Inflammatory macrophage (primary cell): ENCODE measurements at regions not wholly inside any gene's neighbourhood (a gene's known extent, or its start where the extent isn't known, plus 50 kb on each side); places are given as distances from the start of the nearest gene placed in this dataset.

Source experiments
- DNase-seq, 2 donors: peaks; one replicate each; pipeline ENCODE4 v3.0.0-alpha.2; 2020 to 2022

DNA sequence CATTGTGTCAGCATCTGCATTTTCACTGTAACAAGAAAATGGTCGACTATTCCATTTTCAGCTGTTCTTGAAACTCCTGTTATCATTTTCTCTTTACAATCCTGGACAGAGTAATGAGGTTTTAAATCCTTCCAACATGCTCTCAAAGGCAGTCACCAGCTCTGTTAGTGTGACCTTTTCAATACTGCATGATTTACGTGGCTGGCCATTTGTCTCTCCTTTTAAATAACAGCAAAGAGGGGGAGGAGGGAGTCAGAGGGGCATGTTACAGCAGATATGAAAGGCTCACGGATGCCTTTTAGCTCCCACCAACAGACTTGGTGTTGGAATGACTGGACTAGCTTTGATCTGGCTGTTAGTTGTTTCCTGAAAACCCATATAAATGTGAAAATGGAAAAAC lies 1251.2 kb downstream of the AACS start:
- DNase-seq: no peak

DNA sequence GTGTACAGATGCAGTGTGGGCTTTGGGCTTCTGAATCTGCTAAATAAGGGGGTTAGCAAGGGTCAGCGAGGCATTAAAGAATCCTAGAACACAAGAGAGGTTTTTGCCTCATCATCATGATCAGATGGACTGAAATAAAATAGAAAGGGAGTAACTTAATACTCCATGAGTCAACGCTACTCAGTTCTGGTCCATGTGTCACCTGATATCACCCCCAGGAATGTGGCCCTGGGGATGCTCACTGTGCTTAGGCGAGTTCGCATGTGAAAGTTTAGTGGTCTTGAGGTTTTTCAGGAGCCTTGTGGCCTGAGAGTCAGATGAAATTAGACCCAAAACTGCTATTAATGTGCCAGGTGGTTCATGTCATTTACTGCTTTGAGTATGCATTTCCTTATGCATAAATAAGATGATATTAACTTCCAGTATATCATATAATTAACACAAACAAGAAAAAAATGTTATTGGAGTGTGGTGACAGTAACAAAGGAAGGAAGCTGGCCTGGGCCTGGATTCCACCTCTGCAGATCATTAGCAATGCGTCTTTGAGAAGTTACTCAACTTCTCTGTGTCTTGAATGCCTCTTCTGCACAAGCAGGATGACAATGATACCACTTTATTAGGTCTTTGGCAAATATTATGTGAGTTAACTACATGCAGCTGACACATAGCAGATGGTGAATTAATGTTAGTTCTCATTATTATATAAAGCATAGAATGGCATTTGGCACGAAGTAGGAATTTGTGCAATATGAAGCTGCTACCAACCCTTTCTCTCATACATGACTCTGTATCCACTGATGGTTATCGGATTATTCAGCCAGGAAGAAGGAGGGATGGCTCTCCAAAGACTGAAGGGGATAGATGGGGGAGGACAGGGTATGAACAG lies 1272.6 kb downstream of the AACS start:
- no peak for DNase-seq

DNA sequence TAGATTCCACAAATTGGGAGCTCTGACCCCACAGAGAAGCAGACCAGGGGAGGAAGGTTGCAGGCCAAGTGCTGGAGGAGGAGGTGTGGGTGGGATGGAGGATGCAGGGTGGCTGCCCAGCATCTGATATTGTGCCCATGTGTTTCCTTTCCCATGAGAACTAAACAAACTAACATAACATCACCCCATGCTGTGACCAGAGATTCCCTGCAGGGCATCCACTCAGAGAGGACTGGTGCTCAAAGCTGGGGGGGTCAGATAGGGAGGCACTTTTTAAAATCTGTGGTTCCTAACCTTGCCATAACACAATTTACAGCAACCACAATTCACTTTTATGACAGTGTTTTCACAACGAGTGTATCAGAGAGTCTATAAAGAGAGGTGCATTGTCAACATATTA lies 1277.6 kb downstream of the AACS start:
- DNase-seq: no peak

DNA sequence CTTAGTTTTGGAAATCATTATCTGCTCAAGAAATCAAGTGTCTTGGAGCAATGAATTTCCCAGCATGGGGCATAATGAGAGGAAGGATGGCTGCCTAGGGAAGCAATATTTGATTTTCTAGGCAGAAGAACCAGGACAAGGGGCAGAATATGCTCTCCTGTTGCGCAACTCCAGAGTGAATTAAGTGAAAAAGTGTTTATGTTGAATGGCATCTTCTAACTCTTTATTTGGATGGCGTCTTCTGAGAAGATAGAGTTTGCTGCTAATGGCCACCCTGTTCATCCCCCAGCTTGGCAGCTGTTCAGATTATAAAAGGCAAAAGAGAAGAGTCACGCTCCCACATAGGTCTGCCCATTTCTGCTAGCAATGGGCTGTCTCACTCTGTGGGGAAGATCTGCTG lies 1278.1 kb downstream of the AACS start:
- no peak for DNase-seq

DNA sequence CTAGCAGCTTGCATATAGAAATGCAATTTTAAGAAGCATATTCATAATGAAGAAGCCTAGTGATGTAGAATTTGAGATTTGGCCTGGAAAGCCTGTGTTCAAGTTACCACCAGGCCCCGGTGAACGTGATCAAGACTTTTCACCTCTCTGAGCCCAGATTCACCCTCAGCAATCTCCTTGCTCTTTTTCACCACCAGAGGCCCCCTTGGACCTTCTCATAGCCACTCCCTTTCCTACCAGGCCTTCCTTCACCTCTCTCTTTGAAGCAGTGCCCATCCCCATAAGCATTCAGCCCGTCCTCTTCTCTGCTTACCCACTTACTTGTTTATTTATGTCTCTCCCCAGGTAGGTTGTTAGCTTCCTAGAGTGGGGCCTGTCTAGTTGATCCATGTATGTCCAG lies 1280.9 kb downstream of the AACS start:
- no peak for DNase-seq

DNA sequence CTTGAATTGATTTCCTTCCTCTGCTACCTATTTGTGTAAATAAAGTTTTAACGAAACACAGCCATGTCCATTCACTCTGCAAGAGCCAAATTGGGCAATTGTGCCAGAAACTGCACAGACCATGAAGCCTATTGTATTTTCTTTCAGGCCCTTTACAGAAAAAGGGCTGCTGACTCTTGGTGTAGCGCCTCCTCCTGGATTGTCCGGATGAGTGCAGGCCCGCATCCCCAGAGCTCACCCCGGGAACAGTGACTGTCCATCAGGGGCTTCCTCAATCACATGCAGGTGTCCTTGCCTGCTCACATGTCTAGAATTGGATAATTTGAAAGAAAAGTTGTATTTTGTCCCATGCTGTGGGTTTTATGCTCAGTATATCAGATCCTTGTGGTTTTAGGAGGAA lies 1282.2 kb downstream of the AACS start:
- DNase-seq: no peak

DNA sequence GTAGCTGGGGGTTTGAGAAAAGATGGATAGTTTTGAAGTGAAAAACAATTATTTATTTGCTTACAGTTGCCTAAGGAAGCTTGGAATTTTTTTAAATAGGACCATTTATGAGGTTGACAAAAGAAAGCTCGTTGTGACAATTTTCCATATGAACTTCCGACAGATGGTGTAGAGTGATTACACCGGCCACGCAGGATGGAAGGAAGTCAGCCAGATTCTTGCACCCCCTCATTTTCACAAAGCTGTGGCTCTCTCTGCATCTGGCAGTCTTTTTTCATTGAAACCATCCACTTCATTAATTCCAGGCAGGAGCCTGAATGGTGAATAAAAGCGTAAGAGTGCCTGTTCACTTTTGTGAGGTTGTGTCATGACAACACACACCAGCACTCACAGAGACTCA lies 1284.1 kb downstream of the AACS start:
- no peak for DNase-seq

DNA sequence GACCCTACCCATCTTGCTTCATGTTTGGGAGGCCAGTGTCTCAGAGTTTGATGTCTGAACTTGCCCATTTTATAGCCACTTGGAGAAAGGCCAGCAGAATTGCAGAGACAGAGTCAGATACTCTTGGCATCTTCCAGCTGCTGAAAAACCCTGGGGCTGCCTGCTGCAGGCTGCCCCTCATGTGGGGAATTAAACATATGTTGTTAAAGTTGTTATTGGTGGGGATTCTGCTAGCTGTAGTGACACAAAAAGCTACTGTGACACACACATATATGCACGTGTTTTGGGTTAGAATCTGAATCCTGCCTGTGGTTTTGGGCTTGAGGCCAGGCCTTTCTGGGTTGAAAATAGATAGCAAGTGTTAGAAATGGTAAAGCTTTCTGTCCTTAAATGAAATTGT lies 1288.4 kb downstream of the AACS start:
- no peak for DNase-seq

DNA sequence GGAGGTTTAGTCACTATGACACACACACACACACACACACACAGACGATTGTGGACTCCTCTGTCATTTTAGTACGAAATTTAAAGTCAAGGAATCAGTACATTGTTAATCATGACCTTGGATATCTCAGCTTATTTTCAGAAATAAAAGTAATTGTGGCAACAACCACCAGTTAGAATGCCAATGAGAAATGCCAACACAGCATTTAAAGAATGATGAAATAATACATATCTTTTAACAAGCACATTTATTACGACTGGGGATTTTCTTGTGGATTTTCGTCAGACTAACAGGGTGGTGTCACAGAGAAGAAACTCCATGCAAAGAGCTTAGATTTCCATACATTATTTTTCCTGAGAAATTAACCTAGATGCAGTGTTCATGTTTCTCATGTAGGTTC lies 1289.4 kb downstream of the AACS start:
- no peak for DNase-seq

DNA sequence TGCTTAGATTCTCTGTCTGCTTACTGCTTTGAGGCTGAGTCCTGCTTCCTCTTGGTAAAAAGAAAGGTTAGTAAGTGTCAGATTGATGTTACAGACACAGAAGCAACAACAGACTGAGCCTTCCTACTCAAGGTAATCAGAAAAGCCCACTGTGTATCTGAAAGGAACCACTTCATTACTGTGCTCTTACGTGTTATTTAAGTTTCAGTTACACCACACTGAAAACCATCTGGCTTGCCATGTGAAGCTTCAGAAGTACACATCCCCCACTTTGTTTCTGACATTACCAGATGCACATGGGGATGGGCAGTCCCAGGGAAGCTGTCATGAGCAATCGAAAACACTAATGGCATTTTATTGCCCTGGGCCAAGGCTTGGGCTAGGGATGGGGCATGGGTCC lies 1290.1 kb downstream of the AACS start:
- DNase-seq: no peak

DNA sequence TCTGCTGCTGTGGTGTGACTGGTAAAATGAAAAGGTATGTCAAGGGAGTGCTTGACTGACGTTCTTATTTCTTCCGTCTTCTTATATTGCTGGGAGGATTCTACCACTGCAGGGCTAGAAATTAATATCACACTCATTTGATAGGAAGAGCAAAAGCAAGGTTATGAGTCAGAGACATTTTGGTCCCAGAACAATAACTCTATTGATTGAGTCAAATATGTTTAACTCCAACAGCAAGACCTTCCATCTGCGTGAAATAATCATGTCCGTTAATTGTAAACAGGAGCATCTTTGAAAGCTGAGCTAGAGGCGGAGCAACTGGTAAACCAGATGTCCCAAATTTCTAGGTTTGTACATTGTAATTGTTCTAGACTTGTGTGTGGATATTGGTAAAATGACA lies 1293.6 kb downstream of the AACS start:
- DNase-seq: no peak

DNA sequence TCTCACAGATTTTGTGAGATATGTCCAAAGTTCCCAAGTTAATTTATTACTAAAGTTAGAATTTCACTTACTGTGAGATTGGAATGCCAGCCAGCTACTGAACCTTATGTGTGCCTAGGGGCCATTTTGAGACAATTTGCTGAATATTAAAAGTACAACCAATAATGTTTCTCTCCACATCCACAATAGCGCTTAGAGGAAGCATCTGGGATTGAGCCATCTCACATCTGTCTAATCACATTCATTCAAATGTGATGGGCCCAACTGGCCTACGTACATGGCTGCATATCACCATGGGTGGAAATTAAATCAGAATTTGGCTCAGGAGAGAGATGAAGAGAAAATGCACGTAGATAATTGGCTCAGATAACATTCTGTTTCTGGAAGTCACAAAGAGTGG lies 1294.0 kb downstream of the AACS start:
- DNase-seq: no peak

DNA sequence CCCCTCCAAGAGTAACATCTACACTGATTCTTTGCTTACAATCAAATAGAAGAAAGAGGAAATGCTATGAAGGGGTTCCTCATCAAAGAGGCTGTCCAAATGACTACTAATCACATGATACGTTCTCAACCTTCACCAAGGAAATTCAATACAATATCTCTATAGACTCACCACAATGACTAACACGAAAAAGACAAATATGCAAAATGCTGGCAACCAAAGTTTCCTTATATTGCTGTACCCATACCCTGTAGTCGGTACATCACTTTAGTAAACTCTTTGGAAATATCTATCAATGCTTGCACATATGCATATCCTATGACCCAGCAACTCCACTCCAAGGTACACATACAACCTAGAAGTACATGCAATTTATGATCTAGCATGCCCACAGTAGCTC lies 1296.6 kb downstream of the AACS start:
- no peak for DNase-seq

DNA sequence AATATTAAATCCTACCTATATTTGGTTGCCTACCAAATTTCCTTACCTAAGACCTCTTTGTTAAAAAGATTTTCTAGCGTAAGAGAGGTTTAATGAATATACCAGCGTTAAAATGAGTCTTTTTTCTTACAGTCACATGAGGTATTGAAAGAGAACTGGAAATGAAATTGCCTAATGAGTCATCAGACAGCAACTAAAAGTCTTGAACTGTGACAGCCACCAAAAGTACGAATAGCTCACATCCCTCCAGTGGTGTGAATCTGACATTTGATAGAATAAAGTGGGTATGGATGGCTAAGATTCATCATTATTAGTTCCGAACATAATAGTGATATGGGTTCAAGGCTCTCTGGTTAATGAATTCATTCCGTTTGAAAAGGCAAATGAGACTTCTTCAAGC lies 1297.3 kb downstream of the AACS start:
- DNase-seq: no peak

DNA sequence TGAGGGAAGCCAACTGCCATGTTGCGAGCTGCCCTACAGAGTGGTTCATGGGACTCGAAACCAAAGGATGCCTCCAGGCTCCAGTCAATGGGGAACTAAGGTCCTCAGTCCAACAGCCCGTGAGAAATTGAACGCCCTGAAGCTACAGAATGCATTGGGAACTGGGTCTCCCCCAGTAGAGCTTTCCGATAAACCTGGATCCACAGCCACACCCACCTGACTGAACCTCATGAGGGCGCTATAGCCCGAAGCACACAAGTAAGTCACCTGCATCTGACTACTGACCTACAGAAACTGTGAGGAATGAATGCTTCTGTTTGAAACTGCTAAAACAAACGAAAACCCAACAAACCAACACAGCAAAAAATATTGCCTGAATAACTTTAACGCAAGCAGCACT lies 1297.7 kb downstream of the AACS start:
- DNase-seq: no peak

DNA sequence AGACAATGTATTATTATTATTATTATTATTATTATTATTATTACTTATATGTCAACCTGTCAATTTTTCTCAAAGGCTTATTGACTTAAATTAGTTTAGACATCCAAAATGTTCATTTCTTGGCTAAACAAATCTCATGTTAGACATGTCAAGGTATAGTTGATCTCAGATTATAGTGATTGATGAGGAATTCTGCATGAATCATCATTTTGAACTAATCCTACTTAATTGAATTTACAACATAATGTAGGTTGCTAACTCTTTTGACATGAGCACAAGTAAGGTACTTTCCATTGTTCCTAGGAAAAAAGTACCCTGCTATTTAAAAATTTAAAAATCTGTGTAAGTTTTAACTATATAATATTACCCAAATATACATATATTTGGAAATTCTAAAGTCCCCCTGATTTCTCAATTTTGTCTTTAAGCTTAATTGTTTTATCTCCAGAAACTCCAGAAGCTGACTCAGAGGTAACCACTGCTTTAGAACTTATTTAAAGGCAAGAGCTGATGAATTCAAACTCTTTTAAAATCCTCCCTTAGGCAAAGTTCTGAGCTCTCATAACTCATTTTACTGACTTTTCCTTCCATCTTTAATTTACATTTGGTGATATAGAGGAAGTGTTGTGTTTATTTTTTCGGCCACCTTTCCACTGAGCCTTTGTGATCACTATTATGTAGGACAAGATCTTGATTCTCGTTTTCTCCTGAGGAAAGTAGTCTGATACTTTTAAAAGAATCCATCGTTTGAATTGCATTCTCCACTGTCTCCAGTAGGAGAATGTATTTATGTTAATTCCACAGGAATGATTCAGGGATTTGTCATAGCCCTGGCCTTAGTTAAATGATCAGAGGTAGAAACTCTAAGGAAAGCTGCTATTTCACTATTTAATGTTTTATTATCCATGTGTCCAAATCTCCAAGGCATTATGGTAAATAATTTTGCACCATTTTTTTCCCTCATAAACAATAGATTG lies 1304.5 kb downstream of the AACS start:
- no peak for DNase-seq

DNA sequence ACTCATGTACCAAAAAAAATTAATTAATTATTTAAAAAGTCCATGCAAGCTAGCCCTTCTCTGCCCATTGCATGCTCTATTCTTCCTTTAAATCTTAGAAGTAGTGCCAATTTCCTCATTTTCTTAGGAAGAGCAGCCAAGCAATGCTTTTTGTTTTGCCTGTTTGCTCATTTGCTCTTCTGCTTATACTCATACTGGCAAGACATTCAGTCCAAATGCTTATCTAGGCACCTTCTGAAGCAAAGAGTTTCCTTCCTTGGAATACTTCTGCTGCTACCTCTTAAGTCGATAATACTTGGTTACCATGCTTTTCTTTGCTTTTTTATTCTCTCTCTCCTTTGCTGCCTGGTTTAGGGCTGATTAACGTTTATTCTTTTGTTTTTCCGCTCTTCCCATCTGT lies 1318.3 kb downstream of the AACS start:
- DNase-seq: no peak

DNA sequence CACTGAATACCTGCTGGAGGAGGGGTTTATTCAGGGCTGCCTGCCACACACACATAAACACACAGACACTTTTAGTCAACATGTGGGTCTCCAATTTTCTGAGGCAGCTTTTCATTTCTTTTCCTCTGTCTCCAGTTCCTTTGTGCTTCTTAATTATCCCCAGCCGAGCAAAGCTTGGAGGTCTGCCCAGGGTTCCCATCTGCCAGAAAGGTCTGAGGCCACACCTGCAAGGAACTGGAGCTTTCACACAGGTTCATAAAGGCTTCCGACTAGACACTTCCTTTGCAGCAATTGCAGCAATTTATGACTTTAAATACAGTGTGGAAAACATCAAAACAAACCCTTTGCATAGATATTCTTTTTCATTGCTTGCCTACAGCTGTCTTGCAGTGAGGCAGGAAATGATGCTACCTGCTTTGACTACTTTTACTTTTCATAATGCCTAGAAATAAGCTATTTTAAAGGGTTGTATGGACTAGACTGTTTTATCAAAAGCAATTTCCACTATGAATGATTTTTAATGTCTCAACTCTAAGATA lies 1318.9 kb downstream of the AACS start:
- DNase-seq: no peak

DNA sequence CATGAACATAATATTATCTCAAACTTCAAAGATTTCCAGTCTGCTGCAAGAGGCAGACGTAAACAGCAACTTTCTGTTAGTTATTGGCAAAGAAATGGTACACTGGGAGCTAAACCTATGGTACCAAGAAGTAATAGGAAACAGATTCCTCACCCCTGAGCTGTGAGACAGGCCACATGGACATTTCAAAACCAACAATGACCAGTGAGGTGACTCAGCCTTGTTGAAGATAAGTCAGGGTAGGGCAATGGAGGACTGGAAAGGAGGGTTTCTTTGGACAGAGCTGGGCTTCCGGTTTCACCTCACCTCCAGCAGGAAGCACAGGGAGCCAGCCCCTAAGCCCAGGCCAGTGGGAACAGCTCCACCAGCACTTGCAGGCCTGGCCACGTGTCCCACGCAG lies 1320.5 kb downstream of the AACS start:
- no peak for DNase-seq

DNA sequence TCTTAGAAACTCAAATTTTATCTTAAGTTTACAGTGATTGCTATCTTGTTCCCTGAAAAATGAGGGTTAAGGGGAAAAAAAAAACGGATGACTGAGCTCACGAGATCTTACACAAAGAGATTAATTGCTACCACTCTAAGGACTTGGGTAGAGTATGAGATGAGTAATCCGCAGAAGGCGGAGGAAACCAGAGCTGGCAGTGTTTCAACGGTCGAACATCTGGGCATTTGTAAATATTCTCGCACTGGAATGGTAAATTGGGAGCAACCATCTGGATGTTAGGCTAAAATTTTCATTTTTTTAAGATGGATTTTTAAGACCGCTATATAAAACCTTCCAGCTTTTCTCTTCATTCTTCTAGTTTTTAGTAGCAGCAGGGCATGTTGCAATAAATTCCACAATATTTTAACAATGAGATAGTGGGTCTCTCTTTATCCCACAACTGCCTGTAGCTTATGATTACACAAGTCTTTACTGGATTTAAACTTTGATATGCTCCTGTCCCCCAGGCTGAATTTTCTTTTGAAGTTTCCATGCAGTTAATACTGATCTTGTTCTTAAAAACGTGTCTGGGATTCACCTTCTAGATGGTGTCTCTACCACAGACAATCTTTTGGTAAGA lies 1324.1 kb downstream of the AACS start:
- no peak for DNase-seq

DNA sequence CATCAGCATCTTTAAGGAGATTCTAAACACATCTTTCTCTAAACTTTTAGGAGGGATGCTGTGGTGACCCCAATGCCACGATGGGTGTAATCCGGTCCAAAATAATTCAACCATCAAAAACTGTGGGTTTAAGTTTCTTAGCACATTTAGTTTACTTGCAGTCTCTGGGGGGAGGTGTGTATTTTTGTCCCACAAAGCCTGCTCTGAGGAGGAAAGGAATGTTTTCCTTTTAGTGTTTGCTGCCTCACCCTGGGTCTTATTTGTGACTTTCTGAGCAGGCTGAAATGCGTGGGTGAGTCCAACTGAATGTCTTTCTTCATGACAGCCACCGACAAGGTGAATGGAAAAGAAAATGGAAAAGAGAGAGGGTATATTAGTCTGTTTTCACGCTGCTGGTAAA lies 1324.7 kb downstream of the AACS start:
- no peak for DNase-seq

DNA sequence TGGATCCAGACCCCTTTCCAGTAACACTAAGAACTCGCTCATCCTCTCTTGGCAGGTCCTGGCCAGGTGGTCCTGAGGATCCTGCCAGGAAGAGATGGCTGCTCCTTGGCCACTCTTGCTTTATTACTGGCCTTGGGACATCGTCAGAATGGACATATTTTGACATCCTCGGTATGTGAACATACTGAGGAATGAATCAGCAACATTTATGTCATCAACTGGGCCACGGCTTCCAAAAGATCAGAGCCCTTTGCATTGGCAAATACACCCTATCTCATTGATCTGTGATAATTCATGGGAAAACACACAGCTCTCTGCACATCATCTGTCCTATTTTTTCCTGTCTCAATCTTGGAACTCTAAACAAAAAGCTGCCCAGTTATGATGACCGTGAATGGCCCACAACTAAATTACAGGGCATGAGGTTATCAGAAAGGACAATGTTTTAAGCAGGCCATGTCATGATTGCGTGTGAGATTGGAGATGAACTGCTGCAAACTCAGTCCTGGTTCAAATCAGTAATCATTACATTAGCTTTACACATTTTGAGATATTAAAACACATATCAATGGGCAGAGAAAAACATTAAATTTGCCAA lies 1325.8 kb downstream of the AACS start:
- no peak for DNase-seq

DNA sequence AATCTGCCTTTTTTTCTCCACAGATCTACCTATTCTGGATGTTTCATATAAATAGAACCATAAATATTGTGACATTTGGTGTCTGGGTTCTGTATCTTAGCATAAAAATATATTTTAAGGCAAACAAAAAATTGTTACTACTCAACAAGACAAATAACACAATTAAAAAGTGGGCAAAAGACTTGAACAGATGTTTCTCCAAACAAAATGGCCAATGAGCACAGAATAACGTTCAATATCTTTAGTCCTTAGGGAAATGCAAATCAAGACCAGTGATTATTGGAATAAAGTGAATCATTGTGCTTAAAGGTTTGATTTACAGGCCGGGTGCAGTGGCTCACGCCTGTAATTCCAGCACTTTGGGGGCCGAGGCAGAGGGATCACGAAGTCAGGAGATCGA lies 1331.3 kb downstream of the AACS start:
- DNase-seq: no peak
